Sigmoid colon (tissue), 6 donors: ENCODE measurements at regions not wholly inside any gene's neighbourhood (a gene's known extent, or its start where the extent isn't known, plus 50 kb on each side); places are given as distances from the start of the nearest gene placed in this dataset.

Experiments used
- DNase-seq: peaks from one replicate; pipeline ENCODE4 v3.0.0-alpha.2; 2019
- H3K27ac ChIP-seq, 4 donors: fragments of 200-600 bp; sonication (generic); one replicate each; pipeline ENCODE4 v1.5.1; 2016 to 2019; ENCODE audit warnings: mild to moderate bottlenecking in 1 of 4
- H3K27me3 ChIP-seq, 3 donors: fragments of 200-600 bp; sonication (generic); one replicate each; pipeline ENCODE4 v1.5.1; 2019; ENCODE audit warnings: mild to moderate bottlenecking in 1 of 3
- H3K36me3 ChIP-seq, 4 donors: fragments of 200-600 bp; sonication (generic); one replicate each; pipeline ENCODE4 v1.5.1; 2016 to 2019
- H3K4me1 ChIP-seq, 4 donors: fragments of 200-600 bp; sonication (generic); one replicate each; pipeline ENCODE4 v1.5.1; 2017 to 2019
- H3K4me3 ChIP-seq, 4 donors: fragments of 200-600 bp; sonication (generic); one replicate each; pipeline ENCODE4 v1.5.1; 2017 to 2019; ENCODE audit warnings: mild to moderate bottlenecking in 2 of 4, moderate library complexity in 1 of 4
- H3K9me3 ChIP-seq, 4 donors: fragments of 200-600 bp in 3 of 4; sonication (generic) in 3 of 4; one replicate each; pipeline versions ENCODE4 v1.5.1 to v1.6.1; 2013 to 2019
- EP300 ChIP-seq, 4 donors: sonication (generic); formaldehyde crosslinking; IDR thresholded peaks; one replicate each; pipeline ENCODE4 v1.6.1; 2017; ENCODE audit warnings: antibody characterized with exemption in 4 of 4
- POLR2A ChIP-seq, 2 donors: fragments of 450-650 bp; IDR thresholded peaks; one replicate each; pipeline ENCODE4 v1.6.1; 2016; ENCODE audit warnings: antibody characterized with exemption in 2 of 2, mild to moderate bottlenecking in 2 of 2, moderate library complexity in 2 of 2
- POLR2AphosphoS5 ChIP-seq, 4 donors: sonication (generic); formaldehyde crosslinking; IDR thresholded peaks; one replicate each; pipeline ENCODE4 v1.6.1; 2017; ENCODE audit warnings: antibody characterized with exemption in 4 of 4
- WGBS, 2 donors: extraction: QIAGEN DNeasy Blood & Tissue Kit; methylation state at CpG; one replicate each; pipeline ENCODE4 v1.1.7; 2013; 5-methylcytosine and 5-hydroxymethylcytosine counted together
- intact Hi-C: fragments of 100-400 bp; cut with DNase I; formaldehyde crosslinking; loops from one replicate; pipeline ENCODE4 v1.15.1; 2023
- TF ChIP-seq, protein P1 (sequence below), 4 experiments: fragments of 450-650 bp in 3 of 4; fragments of 200-600 bp in 1 of 4; IDR thresholded peaks; one replicate each; pipeline ENCODE4 v1.5.1; 2016 to 2019; ENCODE audit warnings: antibody characterized with exemption in 4 of 4, mild to moderate bottlenecking in 3 of 4, moderate library complexity in 2 of 4
- donor health status: healthy with polysubstance abuse.
- donor health status: healthy.

DNA sequence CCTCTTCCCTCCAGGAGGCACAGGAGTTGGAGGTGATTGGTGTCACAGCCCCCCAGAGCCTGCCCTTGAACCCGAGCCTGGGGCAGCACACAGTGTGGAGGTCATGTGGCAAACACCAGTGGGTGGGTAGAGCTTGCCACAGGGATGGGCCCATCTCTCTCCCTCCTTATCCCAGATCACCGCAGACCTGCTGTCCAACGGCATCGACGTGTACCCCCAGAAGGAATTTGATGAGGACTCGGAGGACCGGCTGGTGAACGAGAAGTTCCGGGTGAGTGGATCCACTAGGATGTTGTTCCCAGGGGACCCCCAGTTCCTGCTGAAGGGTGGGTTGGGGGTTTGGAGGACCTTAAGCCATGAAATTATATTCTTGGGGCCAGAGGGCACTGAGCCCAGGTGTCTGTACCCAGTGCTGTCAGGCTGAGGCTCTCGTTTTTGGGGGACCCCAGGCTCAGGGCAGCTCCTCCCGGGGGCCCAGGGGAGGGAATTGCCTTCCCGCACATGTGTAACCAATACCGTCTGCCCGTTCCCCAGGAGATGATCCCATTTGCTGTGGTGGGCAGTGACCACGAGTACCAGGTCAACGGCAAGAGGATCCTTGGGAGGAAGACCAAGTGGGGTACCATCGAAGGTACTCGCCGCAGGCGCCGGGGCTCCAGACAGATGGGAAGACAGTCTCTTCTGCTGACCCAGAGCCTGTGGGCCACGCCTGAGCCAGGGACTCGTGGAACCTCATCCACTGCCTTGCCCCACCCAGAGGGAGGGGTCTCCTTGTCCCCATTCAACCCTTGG lies 351.9 kb downstream of the SEC14L1 start:
- peaks cover 34 to 72% (median 55%) of the 10 kb centered on the region in 4 donors for H3K36me3 ChIP-seq
- peak overlapping the region in 3 of 4 donors; percentile 76 to 87 (median 80) for H3K27ac ChIP-seq
- H3K9me3 ChIP-seq = no peaks in the 10 kb centered on the region
- H3K4me1 ChIP-seq = peaks cover 0 to 39% (median 33%) of the 10 kb centered on the region in 4 donors
- no peak overlapping the region for H3K4me3 ChIP-seq
- intact Hi-C loops = loop anchor here (10.0 kb wide), 1 partner anchor 398 kb away; no protein-coding TSS in a partner anchor
- peak; percentile 65 for DNase-seq
- TF ChIP-seq EP300 (IDR thresholded peaks at IDR 0.05) (no peak), POLR2AphosphoS5 (IDR thresholded peaks at IDR 0.05) (no peak), POLR2A (IDR thresholded peaks at IDR 0.05) (no peak)
- TF ChIP-seq, protein P1, sequence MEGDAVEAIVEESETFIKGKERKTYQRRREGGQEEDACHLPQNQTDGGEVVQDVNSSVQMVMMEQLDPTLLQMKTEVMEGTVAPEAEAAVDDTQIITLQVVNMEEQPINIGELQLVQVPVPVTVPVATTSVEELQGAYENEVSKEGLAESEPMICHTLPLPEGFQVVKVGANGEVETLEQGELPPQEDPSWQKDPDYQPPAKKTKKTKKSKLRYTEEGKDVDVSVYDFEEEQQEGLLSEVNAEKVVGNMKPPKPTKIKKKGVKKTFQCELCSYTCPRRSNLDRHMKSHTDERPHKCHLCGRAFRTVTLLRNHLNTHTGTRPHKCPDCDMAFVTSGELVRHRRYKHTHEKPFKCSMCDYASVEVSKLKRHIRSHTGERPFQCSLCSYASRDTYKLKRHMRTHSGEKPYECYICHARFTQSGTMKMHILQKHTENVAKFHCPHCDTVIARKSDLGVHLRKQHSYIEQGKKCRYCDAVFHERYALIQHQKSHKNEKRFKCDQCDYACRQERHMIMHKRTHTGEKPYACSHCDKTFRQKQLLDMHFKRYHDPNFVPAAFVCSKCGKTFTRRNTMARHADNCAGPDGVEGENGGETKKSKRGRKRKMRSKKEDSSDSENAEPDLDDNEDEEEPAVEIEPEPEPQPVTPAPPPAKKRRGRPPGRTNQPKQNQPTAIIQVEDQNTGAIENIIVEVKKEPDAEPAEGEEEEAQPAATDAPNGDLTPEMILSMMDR (IDR thresholded peaks at IDR 0.05) = no peak
- no peaks in the 10 kb centered on the region for H3K27me3 ChIP-seq
- WGBS, 2 donors = 86 to 88% methylated on average over 23 of the region's 23 CpGs

DNA sequence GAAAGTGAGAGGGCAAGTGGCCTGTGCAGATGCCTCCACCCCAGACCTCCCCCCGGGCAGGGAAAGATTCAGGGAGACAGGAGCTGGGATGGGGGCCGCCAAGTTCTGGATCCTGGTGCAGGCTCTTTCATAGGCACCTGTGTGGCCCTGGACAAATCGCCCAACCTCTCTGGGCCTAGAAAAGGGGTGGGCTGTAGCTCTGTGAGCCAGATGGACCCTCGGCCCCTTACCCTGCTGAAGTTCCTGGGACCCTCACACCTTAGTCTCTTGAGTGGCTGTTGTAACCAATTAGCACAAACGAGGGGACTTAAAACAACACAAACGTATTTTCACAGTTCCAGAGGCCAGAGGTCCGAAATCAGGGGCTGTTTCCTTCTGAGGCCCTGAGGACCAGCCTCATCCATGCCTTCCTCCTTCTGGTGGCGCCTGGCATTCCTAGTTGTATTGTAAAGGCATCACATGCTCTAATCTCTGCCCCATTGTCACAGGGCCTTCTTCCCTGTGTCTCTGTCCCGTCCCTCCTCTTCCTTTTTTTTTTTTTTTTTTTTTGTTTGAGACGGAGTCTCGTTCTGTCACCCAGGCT lies 352.6 kb downstream of the SEC14L1 start:
- Histone ChIP-seq H3K9me3 (no peaks in the 10 kb centered on the region), H3K4me1 (peaks cover 0 to 39% (median 33%) of the 10 kb centered on the region in 4 donors), H3K36me3 (peaks cover 30 to 72% (median 52%) of the 10 kb centered on the region in 4 donors), H3K4me3 (no peak overlapping the region), H3K27ac (peak overlapping the region; percentile 69 to 87 (median 78)), H3K27me3 (no peaks in the 10 kb centered on the region)
- peak; percentile 65 for DNase-seq
- intact Hi-C loops = loop anchor here (10.0 kb wide), 1 partner anchor 399 kb away; no protein-coding TSS in a partner anchor
- 76 to 80% methylated on average over 11 of the region's 11 CpGs for WGBS, 2 donors
- TF ChIP-seq, protein P1 (IDR thresholded peaks at IDR 0.05) = no peak
- TF ChIP-seq POLR2A (IDR thresholded peaks at IDR 0.05) (no peak), EP300 (IDR thresholded peaks at IDR 0.05) (no peak)

DNA sequence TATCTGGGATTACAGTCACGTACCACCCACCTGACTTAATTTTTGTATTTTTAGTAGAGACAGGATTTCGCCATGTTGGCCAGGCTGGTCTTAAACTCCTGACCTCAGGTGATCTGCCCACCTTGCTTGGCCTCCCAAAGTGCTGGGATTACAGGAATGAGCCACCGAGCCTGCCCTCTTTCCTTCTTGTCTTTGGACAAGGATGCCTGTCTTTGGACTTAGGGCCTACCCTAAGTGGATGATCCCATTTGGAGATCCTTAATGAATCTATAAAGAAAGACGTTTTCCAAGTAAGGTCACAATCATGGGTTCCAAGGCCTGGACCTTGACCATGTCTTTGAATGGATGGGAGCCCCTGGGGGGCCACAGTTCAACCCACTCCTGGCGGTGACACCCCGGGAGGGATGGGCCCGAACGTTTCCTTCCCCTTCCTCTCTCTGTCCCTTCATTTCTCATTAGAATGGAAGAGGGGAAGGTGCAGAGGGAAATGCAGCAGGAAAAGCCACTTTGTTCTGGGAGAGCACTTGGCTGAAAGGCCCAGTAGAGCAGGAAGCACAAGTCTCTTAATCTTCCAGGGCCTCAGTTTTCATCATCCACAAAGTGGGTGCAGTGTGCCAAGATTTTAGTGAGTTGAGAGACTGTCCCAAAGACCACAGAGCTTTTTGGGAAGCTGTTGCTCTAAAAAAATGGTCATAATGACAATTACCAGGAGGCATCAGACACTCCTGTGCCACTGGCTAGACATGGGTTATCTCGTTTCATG lies 353.3 kb downstream of the SEC14L1 start:
- no peak for TF ChIP-seq POLR2A (IDR thresholded peaks at IDR 0.05)
- TF ChIP-seq, protein P1 (IDR thresholded peaks at IDR 0.05) = no peak
- no peak for TF ChIP-seq POLR2AphosphoS5 (IDR thresholded peaks at IDR 0.05)
- TF ChIP-seq EP300 (IDR thresholded peaks at IDR 0.05) = no peak
- intact Hi-C loops = loop anchor here (10.0 kb wide), 1 partner anchor 399 kb away; no protein-coding TSS in a partner anchor
- DNase-seq = peak; percentile 43
- H3K4me1 ChIP-seq = peaks cover 0 to 32% (median 30%) of the 10 kb centered on the region in 4 donors
- H3K36me3 ChIP-seq = peaks cover 28 to 72% (median 50%) of the 10 kb centered on the region in 4 donors
- H3K27me3 ChIP-seq = no peaks in the 10 kb centered on the region
- 83% methylated on average over 9 of the region's 9 CpGs for WGBS, 2 donors
- H3K27ac ChIP-seq = peak overlapping the region; percentile 69 to 87 (median 78)
- H3K4me3 ChIP-seq = no peak overlapping the region
- no peaks in the 10 kb centered on the region for H3K9me3 ChIP-seq

DNA sequence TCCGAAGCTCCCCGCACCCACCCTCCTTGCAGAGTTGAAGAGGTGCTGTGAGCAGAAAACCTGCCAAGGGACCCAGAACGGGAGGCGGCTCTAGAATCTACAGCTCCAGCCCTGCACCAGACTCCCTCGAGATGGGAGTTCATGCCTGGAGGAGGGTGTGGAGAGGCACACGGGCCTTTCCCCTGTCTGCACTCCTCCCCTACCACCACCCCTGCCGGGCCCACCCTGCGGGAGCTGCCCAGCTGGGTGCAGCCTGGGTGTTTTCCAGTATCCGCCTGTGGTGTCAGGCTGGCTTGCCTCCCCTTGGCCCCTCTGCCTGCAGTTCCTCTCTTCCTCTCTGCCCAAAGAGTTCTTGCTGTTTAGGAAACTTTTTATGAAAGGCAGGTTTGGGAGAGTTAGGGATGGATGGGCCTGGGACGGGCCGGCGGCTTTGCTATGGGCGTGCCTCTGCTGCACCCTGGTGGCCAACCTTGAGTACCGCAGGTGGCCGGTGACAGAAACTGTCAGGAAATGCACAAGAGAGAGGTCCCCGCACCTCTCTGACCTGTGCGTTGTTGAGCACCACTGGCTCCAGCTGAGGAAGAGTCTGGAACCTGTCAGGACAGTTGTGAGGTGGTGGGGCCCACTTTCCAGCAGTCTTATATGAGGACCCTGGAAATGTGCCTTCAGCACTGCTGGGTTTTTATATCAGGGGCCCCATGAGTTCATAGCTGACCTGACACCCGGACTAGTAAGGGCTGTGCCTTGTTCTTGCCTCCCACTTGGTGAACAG lies 354.1 kb downstream of the SEC14L1 start:
- TF ChIP-seq EP300 (IDR thresholded peaks at IDR 0.05) (no peak), POLR2A (IDR thresholded peaks at IDR 0.05) (no peak), POLR2AphosphoS5 (IDR thresholded peaks at IDR 0.05) (peak; percentile 35 to 66 (median 50))
- TF ChIP-seq, protein P1 (IDR thresholded peaks at IDR 0.05) = peak; percentile 97 to 100 (median 100)
- peaks cover 0 to 24% (median 23%) of the 10 kb centered on the region in 4 donors for H3K4me1 ChIP-seq
- H3K4me3 ChIP-seq = no peak overlapping the region
- H3K27ac ChIP-seq = peak overlapping the region; percentile 69 to 87 (median 78)
- peaks cover 22 to 74% (median 53%) of the 10 kb centered on the region in 4 donors for H3K36me3 ChIP-seq
- peak; percentile 93 for DNase-seq
- WGBS, 2 donors = 35 to 37% methylated on average over 18 of the region's 18 CpGs
- H3K27me3 ChIP-seq = no peaks in the 10 kb centered on the region
- intact Hi-C loops = loop anchor here (1.0 to 10.0 kb wide), 3 partner anchors 65 to 400 kb away; no protein-coding TSS in a partner anchor
- no peaks in the 10 kb centered on the region for H3K9me3 ChIP-seq
